ENCODE measurements at regions not wholly inside any gene's neighbourhood (a gene's known extent, or its start where the extent isn't known, plus 50 kb on each side); places are given as distances from the start of the nearest gene placed in this dataset.

GRCh38 chr14:96986256-96987085, 189.3 kb downstream of the VRK1 start:
- DNase-seq = no peak

- no peak for DNase-seq
These were observed 189.9 kb downstream of the VRK1 start for GRCh38 chr14:96987086-96987474.

DNA sequence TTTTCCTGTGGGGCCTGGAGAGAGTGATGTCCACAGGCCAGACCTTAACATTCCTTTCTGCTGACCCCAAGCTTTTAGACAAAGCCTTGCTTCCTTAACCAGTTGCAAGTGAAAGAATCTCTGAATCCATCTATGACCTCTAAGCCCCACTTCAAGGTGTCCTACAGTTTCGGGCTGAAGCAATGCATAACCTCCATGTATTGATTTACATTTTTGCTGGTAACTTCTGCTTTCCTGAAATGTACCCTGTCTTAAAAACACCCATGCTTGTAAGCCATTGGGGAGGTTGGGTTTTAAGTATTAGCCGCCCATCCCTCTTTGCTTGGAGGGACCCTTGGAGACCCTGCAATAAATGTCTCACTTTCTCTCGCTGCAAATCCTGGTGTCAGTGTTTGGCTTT, 190.6 kb downstream of the VRK1 start:
- no peak for DNase-seq

- no peak for DNase-seq
These were observed 192.1 kb downstream of the VRK1 start for GRCh38 chr14:96989306-96989705.

- no peak for DNase-seq
These were observed 194.0 kb downstream of the VRK1 start for GRCh38 chr14:96991226-96991625.

DNA sequence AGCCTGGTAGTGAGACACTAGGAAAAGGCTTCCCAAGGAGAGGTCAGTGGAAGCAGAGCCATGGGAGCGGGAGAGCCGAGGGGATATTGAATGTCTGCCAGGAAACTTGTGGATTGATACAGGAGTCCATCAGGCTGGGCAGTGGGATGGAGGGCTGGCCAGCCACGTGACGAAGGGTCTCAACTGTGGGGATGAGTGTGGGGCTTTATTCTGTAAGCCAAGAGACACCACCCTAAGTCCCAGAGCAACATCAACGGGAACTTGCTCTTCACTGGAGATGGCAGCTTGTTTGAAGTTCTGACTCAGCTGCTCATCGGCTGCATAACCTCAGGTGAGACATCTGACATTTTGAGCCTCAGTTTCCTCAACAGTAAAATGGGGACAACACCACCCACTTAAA, 197.8 kb downstream of the VRK1 start:
- DNase-seq = no peak

DNA sequence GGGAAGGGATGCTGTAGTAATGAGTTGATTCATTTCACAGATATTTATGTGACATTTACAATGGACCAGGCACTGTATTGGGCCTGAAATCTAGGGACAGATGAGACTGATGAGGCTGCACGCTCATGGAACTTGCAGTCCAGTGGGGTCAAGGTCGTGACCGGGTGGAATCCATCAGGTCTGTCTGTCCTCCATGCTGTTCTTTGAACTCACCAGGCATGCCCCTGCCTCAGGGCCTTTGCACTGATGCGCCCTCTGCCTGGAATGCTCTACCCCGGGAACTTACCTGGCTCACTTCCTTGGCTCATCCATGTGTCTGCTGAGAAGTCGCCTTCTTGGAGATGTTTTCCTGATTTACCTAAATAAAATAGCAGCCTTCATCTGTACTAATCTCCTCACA, 200.1 kb downstream of the VRK1 start:
- no peak for DNase-seq

DNA sequence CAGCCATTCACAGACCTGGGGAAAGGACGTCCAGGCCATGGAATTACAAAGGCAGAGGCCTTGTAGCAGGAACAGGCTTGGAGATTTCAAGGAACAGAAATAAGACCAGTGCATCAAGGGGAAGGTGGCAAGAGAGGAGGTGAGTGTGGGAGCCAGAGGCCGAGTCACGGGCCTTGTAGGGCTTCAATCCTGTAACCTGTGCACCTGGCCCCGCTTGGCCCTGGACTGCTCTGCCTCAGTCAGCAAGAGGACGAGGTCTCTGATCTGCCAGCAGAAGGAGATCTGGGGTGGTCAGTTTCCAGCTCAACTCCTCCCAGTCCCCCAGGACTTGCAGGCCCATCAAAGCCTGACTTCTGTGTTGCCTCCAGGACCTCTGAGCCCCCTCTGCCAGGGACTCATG, 200.8 kb downstream of the VRK1 start:
- DNase-seq = no peak

- DNase-seq = no peak
These were observed 202.5 kb downstream of the VRK1 start for GRCh38 chr14:96999654-97000155.

DNA sequence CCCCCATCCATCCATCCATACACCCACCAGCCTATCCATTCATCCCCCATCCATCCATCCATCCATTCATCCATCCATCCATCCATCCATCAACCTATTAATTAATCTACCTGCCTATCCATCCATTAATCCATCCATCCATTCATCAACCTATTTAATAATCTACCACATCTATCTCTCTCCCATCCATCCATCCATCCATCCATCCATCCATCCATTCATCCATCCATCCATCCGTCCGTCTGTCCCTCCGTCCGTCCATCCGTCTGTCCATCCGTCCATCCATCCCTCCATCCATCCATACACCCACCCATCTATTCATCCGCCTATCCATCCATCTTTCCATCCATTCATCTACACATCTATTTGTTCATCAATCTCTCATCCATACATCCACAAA, 205.3 kb downstream of the VRK1 start:
- DNase-seq = no peak

DNA sequence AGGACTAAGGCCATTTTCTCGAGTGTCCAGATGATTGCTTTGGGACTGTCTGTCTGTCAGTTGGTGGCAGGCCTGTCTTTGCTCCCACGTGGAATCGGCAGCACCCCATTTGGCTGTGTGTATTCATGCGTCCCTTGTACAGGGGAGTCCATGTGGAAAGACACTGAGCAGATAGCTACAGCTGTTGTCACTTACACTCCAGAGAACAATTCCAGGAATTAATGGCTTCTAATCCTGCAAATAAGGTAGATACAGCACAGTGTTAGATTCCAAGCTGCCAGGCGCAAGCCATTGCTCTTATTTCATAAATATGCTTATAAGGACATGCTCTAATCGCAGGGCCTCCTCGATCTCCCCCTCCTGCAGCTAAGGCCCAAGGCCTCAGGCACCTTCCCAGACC, 208.8 kb downstream of the VRK1 start:
- DNase-seq = no peak

DNA sequence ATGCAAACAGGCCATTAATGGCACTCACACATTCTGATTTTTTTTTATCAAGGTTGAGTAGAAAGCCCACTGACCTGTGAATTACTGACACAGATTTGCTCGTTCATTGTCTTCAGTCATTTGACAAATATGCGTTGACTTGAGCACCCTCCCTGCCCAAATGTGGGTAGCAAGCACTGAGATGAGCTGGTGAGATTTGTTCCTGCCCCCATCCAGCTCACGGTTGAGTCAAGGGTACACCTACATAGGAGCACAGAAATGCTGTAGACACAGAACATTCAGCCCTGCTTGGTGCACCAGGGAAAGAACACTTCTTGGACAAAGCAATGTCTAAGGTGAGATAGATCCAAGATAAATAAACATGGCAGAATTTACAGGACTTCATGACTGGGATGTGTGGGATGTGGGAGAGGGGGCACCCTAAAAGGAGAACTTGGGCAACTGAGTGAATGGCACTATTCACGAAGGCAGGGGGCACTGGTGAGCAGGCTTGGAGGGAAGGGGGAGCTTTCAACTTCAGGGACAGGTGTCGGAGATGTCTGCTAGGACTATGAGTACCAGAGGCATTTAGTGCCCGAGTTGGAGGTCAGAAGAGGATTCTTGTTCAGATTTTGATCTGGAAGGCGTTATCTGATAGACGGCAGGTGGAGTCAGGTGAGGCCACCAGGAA, 213.4 kb downstream of the VRK1 start:
- no peak for DNase-seq

DNA sequence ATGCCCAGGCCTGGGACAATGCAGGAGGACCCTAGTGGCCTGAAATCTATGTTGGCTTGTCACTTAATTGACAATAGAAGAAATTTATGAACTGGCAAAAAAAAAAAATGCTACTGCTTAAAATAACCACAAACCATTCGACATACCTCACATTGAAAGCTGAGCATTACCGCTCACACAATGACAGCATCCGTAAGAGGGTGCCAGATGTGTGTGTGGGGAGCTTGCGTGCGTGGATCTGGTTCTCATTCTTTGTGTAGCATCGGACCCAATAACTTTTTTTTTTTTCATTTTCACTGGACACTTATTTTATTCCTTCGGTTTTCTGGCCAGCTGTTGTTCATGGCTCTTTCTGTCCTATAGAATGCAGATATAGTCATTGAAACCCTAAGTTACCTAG, 216.7 kb downstream of the VRK1 start:
- DNase-seq = no peak

DNA sequence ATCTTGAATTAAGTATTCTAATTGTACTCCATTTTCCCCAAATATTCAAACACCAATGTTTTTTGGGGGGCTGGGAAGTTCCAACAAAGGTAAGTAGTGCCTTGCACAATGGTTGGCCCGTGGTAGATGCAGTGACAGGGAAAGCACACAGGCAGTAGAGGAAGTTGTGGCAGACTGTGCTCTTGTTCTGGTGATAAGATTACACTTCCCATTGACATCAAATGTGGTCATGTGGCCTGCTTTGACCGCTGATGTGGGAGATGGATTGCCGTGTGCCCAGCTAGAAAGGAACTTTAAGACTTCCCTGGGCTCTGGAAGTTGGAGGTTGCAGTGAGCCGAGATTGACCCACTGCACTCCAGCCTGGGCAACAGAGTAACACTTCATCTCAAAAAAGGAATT, 223.8 kb downstream of the VRK1 start:
- DNase-seq = no peak

DNA sequence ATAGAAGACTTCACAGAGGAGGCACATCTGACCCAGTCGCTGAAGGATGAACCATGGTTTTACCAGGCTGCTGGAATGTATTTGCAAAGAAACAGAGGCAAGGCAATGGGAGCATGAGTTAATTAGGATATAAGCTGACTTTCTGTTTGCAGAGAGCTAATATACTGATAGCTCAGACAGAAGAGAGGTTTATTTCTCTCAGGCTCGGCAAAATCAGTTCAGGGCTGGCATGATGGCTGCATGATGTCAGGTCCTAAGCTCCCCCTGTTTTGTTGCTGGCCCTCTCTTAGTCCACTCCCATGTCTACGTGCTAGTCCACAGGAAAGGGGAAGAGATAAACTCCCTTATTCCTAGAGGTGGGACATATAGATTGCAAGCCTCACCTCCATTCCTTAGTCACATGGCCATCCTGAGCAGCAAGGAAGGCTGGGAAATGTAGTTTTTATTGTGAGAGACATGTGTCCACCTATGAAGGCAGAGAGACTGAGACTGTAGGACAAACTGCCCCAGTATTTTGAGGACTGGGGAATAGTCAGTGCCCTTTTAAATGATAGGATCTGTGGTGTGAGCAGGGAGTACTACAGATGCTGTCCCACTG, 224.5 kb downstream of the VRK1 start:
- DNase-seq = no peak

DNA sequence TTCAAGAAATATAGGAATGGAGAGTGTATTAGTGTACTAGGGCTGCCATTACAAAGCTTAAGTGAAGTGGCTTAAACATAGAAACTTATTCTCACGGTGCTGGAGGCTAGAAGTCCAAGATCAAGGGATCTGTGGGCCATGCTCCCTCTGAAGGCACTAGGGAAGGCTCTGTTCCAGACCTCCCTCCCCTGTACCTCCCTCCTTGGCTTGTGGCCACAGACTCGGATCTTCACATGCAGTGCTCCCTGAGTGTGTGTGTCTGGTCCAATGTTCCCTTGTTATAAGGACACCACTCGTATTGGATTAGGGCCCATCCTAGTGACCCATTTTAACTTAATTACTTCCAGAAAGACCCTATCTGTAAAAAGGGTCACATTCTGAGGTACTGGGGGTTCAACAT, 225.6 kb downstream of the VRK1 start:
- DNase-seq = no peak

DNA sequence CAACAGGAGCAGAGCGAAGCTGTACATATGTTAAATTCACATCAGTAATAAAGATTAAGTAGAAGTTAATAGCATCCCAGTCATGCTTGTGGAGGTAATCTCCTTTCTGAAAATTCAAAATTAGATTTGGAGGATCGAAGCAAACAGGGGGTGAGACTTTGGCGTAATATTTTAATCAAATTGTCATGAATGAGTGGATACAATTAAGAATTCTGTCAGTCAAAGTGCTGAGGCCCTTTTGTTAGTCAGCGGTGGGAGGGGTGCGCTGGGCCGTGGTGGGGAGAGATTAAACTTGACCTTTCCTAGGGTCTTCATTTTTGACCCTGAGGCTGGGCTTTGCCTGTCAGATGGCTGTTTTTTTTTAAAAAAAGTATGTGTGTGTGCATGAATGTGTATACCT, 226.7 kb downstream of the VRK1 start:
- no peak for DNase-seq

GRCh38 chr14:97024300-97024699, 227.1 kb downstream of the VRK1 start:
- DNase-seq = no peak

GRCh38 chr14:97025722-97026121, 228.5 kb downstream of the VRK1 start:
- no peak for DNase-seq

DNA sequence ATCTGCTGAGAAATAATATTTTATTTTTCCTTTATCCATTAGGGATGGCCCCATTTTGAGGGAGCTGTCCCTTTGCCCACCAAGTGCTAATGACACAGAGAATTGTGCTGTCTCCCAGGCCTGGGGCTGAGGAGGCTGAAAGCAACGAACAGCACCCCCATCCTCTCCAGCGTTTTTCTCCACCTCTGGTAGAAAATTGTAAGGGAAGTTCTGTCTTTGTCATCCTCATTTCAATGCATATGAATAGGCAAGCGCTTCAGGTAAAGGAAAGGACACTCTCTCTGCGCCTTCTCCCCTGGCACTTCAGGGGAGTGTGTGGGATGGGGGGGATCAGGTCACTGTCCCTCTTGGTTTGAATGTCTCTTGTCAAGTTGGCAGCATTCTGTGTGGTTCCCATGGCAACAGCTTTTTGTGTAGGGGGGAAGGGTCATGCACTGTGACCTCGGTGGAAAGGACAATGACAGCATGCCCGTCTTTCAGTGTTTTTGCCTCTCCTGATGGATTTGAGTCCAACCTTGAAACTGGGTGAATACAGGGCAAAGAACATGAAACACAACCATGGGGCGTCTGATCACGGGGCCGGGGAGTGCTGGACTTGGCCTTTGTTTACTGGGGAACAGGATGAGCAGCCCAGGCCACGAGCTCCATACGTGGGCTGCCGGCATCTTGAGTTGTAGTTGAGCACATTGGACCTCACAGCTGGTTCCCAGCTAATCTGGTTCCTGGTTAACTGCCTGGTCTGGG, 230.2 kb downstream of the VRK1 start:
- no peak for DNase-seq

DNA sequence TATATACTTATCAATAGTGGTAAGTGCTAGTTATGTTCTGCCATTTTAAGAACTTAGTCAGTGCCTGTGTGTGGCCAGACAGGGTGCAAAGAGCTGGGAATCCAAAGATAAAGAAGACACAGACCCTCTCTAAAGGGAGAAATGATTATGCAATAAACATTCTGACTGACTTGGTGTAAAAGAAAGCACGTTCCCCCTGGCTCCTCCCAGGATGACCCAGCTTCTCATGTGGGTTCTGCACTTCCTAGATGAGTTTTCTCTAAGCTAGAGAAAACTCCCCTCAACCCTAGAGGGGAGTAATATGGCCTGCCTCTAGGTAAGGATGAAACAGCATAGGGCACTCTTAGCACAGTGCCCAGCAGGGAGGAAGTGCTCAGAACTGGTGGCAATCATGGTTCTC, 231.2 kb downstream of the VRK1 start:
- DNase-seq = no peak

GRCh38 chr14:97029800-97030199, 232.6 kb downstream of the VRK1 start:
- DNase-seq = no peak

DNA sequence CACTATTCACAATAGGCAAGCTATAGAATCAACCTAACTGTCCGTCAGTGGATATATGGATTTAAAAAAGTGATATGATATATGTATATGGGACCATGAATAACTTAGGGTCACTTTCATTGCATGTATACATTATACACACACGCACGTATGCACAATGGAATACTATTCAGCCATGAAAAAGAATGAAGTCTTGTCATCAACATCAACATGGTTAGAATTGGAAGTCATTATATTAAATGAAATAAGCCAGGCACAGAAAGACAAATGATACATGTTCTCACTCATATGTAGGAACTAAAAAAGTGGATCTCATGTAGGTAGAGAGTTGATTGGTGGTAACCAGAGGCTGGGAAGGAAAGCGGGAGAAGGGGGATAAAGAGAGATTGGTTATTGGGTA, 234.3 kb downstream of the VRK1 start:
- DNase-seq = no peak

Measured in activated T-cell treated with anti-CD3 and anti-CD28 coated beads, Interleukin-2, amount 50 U/mL, for 48 hours (primary cell).